ENCODE measurements at regions not wholly inside any gene's neighbourhood (a gene's known extent, or its start where the extent isn't known, plus 50 kb on each side); places are given as distances from the start of the nearest gene placed in this dataset.

- no peak for ATAC-seq (ENCODE audit: low FRiP score)
- no peaks in the 10 kb centered on the region for H3K27me3 ChIP-seq (ENCODE audit: control insufficient read depth in 1 of 2, insufficient read depth in 2 of 2, low read length in 1 of 2)
- no peak for DNase-seq
- intact Hi-C loops (cut with DNase I): no loop called here
- no peaks in the 10 kb centered on the region for H3K36me3 ChIP-seq (ENCODE audit: control insufficient read depth in 1 of 2, insufficient read depth in 2 of 2, low read length in 1 of 2)
- no peak overlapping the region for H3K27ac ChIP-seq (ENCODE audit: low read depth in 1 of 2, low read length in 2 of 2)
- 91 to 92% methylated on average over 10 of the region's 10 CpGs for WGBS, 2 donors
- H3K4me1 ChIP-seq (ENCODE audit: control insufficient read depth in 1 of 2, insufficient read depth in 2 of 2, low read length in 2 of 2): peaks cover 0 to 5% of the 10 kb centered on the region in 2 donors
- no peak overlapping the region for H3K4me3 ChIP-seq (ENCODE audit: low read length in 2 of 2)
- no peaks in the 10 kb centered on the region for H3K9me3 ChIP-seq (ENCODE audit: control insufficient read depth, low read length)
These were observed 280.7 kb upstream of the CITED2 start for GRCh38 chr6:139654888-139655782.

- intact Hi-C loops (cut with DNase I): no loop called here
- ATAC-seq (ENCODE audit: low FRiP score) (no peak), DNase-seq (no peak)
- no peak overlapping the region for H3K27ac ChIP-seq (ENCODE audit: low read depth in 1 of 2, low read length in 2 of 2)
- H3K9me3 ChIP-seq (ENCODE audit: control insufficient read depth, low read length): no peaks in the 10 kb centered on the region
- 57 to 60% methylated on average over 5 of the region's 5 CpGs for WGBS, 2 donors
- H3K4me1 ChIP-seq (ENCODE audit: control insufficient read depth in 1 of 2, insufficient read depth in 2 of 2, low read length in 2 of 2): peaks cover 0 to 5% of the 10 kb centered on the region in 2 donors
- no peaks in the 10 kb centered on the region for H3K36me3 ChIP-seq (ENCODE audit: control insufficient read depth in 1 of 2, insufficient read depth in 2 of 2, low read length in 1 of 2)
- H3K27me3 ChIP-seq (ENCODE audit: control insufficient read depth in 1 of 2, insufficient read depth in 2 of 2, low read length in 1 of 2): no peaks in the 10 kb centered on the region
- no peak overlapping the region for H3K4me3 ChIP-seq (ENCODE audit: low read length in 2 of 2)
These were observed 279.9 kb upstream of the CITED2 start for GRCh38 chr6:139654309-139654708.

GRCh38 chr6:139653111-139653510, 278.7 kb upstream of the CITED2 start:
- intact Hi-C loops (cut with DNase I): no loop called here
- WGBS, 2 donors: 75 to 86% methylated on average over 4 of the region's 4 CpGs

GRCh38 chr6:139650941-139651340, 276.5 kb upstream of the CITED2 start:
- no peak overlapping the region for H3K4me3 ChIP-seq (ENCODE audit: low read length in 2 of 2)
- DNase-seq: no peak
- H3K4me1 ChIP-seq (ENCODE audit: control insufficient read depth in 1 of 2, insufficient read depth in 2 of 2, low read length in 2 of 2): peaks cover 0 to 5% of the 10 kb centered on the region in 2 donors
- intact Hi-C loops (cut with DNase I): no loop called here
- no peaks in the 10 kb centered on the region for H3K36me3 ChIP-seq (ENCODE audit: control insufficient read depth in 1 of 2, insufficient read depth in 2 of 2, low read length in 1 of 2)
- H3K27ac ChIP-seq (ENCODE audit: low read depth in 1 of 2, low read length in 2 of 2): no peak overlapping the region
- no peak for ATAC-seq (ENCODE audit: low FRiP score)
- no peaks in the 10 kb centered on the region for H3K27me3 ChIP-seq (ENCODE audit: control insufficient read depth in 1 of 2, insufficient read depth in 2 of 2, low read length in 1 of 2)
- 86 to 90% methylated on average over 5 of the region's 5 CpGs for WGBS, 2 donors
- H3K9me3 ChIP-seq (ENCODE audit: control insufficient read depth, low read length): no peaks in the 10 kb centered on the region

More at GRCh38 chr6:139653111-139653510, 278.7 kb upstream of the CITED2 start:
- DNase-seq (no peak), ATAC-seq (ENCODE audit: low FRiP score) (no peak)
- H3K4me3 ChIP-seq (ENCODE audit: low read length in 2 of 2): no peak overlapping the region
- peaks cover 0 to 5% of the 10 kb centered on the region in 2 donors for H3K4me1 ChIP-seq (ENCODE audit: control insufficient read depth in 1 of 2, insufficient read depth in 2 of 2, low read length in 2 of 2)
- H3K9me3 ChIP-seq (ENCODE audit: control insufficient read depth, low read length): no peaks in the 10 kb centered on the region
- no peaks in the 10 kb centered on the region for H3K36me3 ChIP-seq (ENCODE audit: control insufficient read depth in 1 of 2, insufficient read depth in 2 of 2, low read length in 1 of 2)
- H3K27ac ChIP-seq (ENCODE audit: low read depth in 1 of 2, low read length in 2 of 2): no peak overlapping the region
- H3K27me3 ChIP-seq (ENCODE audit: control insufficient read depth in 1 of 2, insufficient read depth in 2 of 2, low read length in 1 of 2): no peaks in the 10 kb centered on the region

- H3K36me3 ChIP-seq (ENCODE audit: control insufficient read depth in 1 of 2, insufficient read depth in 2 of 2, low read length in 1 of 2): no peaks in the 10 kb centered on the region
- H3K4me1 ChIP-seq (ENCODE audit: control insufficient read depth in 1 of 2, insufficient read depth in 2 of 2, low read length in 2 of 2): peaks cover 0 to 5% of the 10 kb centered on the region in 2 donors
- WGBS, 2 donors: 86 to 92% methylated on average over 3 of the region's 3 CpGs
- H3K27me3 ChIP-seq (ENCODE audit: control insufficient read depth in 1 of 2, insufficient read depth in 2 of 2, low read length in 1 of 2): no peaks in the 10 kb centered on the region
- DNase-seq: no peak
- no peaks in the 10 kb centered on the region for H3K9me3 ChIP-seq (ENCODE audit: control insufficient read depth, low read length)
- intact Hi-C loops (cut with DNase I): no loop called here
- no peak overlapping the region for H3K4me3 ChIP-seq (ENCODE audit: low read length in 2 of 2)
- ATAC-seq (ENCODE audit: low FRiP score): no peak
- no peak overlapping the region for H3K27ac ChIP-seq (ENCODE audit: low read depth in 1 of 2, low read length in 2 of 2)
These were observed 275.3 kb upstream of the CITED2 start for GRCh38 chr6:139649732-139650131.

GRCh38 chr6:139649128-139649527, 274.7 kb upstream of the CITED2 start:
- intact Hi-C loops (cut with DNase I): no loop called here
- H3K27ac ChIP-seq (ENCODE audit: low read depth in 1 of 2, low read length in 2 of 2): no peak overlapping the region
- H3K36me3 ChIP-seq (ENCODE audit: control insufficient read depth in 1 of 2, insufficient read depth in 2 of 2, low read length in 1 of 2): no peaks in the 10 kb centered on the region
- H3K4me3 ChIP-seq (ENCODE audit: low read length in 2 of 2): no peak overlapping the region
- H3K4me1 ChIP-seq (ENCODE audit: control insufficient read depth in 1 of 2, insufficient read depth in 2 of 2, low read length in 2 of 2): peaks cover 0 to 1% of the 10 kb centered on the region in 2 donors
- H3K27me3 ChIP-seq (ENCODE audit: control insufficient read depth in 1 of 2, insufficient read depth in 2 of 2, low read length in 1 of 2): no peaks in the 10 kb centered on the region
- H3K9me3 ChIP-seq (ENCODE audit: control insufficient read depth, low read length): no peaks in the 10 kb centered on the region
- DNase-seq (no peak), ATAC-seq (ENCODE audit: low FRiP score) (no peak)
- 95 to 98% methylated on average over 2 of the region's 2 CpGs for WGBS, 2 donors

- no peaks in the 10 kb centered on the region for H3K9me3 ChIP-seq (ENCODE audit: control insufficient read depth, low read length)
- H3K27me3 ChIP-seq (ENCODE audit: control insufficient read depth in 1 of 2, insufficient read depth in 2 of 2, low read length in 1 of 2): no peaks in the 10 kb centered on the region
- DNase-seq: peak in 1 of 2 donors; percentile 52
- H3K4me3 ChIP-seq (ENCODE audit: low read length in 2 of 2): no peak overlapping the region
- no peaks in the 10 kb centered on the region for H3K36me3 ChIP-seq (ENCODE audit: control insufficient read depth in 1 of 2, insufficient read depth in 2 of 2, low read length in 1 of 2)
- ATAC-seq (ENCODE audit: low FRiP score): no peak
- no peaks in the 10 kb centered on the region for H3K4me1 ChIP-seq (ENCODE audit: control insufficient read depth in 1 of 2, insufficient read depth in 2 of 2, low read length in 2 of 2)
- intact Hi-C loops (cut with DNase I): no loop called here
- H3K27ac ChIP-seq (ENCODE audit: low read depth in 1 of 2, low read length in 2 of 2): no peak overlapping the region
- WGBS, 2 donors: 72 to 77% methylated on average over 7 of the region's 7 CpGs
These were observed 274.1 kb upstream of the CITED2 start for GRCh38 chr6:139648430-139649000.

- H3K27me3 ChIP-seq (ENCODE audit: control insufficient read depth in 1 of 2, insufficient read depth in 2 of 2, low read length in 1 of 2): no peaks in the 10 kb centered on the region
- H3K4me3 ChIP-seq (ENCODE audit: low read length in 2 of 2): no peak overlapping the region
- H3K27ac ChIP-seq (ENCODE audit: low read depth in 1 of 2, low read length in 2 of 2): no peak overlapping the region
- no peak for ATAC-seq (ENCODE audit: low FRiP score)
- intact Hi-C loops (cut with DNase I): no loop called here
- DNase-seq: no peak
- H3K36me3 ChIP-seq (ENCODE audit: control insufficient read depth in 1 of 2, insufficient read depth in 2 of 2, low read length in 1 of 2): no peaks in the 10 kb centered on the region
- H3K9me3 ChIP-seq (ENCODE audit: control insufficient read depth, low read length): no peaks in the 10 kb centered on the region
- H3K4me1 ChIP-seq (ENCODE audit: control insufficient read depth in 1 of 2, insufficient read depth in 2 of 2, low read length in 2 of 2): no peaks in the 10 kb centered on the region
- 77 to 78% methylated on average over 5 of the region's 5 CpGs for WGBS, 2 donors
These were observed 273.4 kb upstream of the CITED2 start for GRCh38 chr6:139647841-139648240.

- 98% methylated on average over 3 of the region's 3 CpGs for WGBS, 2 donors
- ATAC-seq (ENCODE audit: low FRiP score): no peak
- intact Hi-C loops (cut with DNase I): no loop called here
These were observed 272.6 kb upstream of the CITED2 start for GRCh38 chr6:139647016-139647415.

More at GRCh38 chr6:139647016-139647415, 272.6 kb upstream of the CITED2 start:
- DNase-seq: no peak
- Histone ChIP-seq H3K9me3 (ENCODE audit: control insufficient read depth, low read length) (no peaks in the 10 kb centered on the region), H3K4me3 (ENCODE audit: low read length in 2 of 2) (no peak overlapping the region), H3K27me3 (ENCODE audit: control insufficient read depth in 1 of 2, insufficient read depth in 2 of 2, low read length in 1 of 2) (no peaks in the 10 kb centered on the region), H3K27ac (ENCODE audit: low read depth in 1 of 2, low read length in 2 of 2) (no peak overlapping the region), H3K36me3 (ENCODE audit: control insufficient read depth in 1 of 2, insufficient read depth in 2 of 2, low read length in 1 of 2) (no peaks in the 10 kb centered on the region), H3K4me1 (ENCODE audit: control insufficient read depth in 1 of 2, insufficient read depth in 2 of 2, low read length in 2 of 2) (no peaks in the 10 kb centered on the region)
